Osteocyte (in vitro differentiated cells): ENCODE measurements at regions not wholly inside any gene's neighbourhood (a gene's known extent, or its start where the extent isn't known, plus 50 kb on each side); places are given as distances from the start of the nearest gene placed in this dataset.
"Not testable (repeated sequence)": the region's sequence is repeated elsewhere in the genome, so short reads cannot be mapped to it uniquely, and the experiment has no call there.

Experiments
- DNase-seq: peaks from one replicate; pipeline ENCODE4 v3.0.0; 2021; ENCODE audit warnings: mixed read lengths; ENCODE audit not compliant: unreplicated experiment; ENCODE audit errors: extremely low spot score
- H3K27ac Mint-ChIP-seq: one replicate; pipeline ENCODE4 v1.8.0; 2021; ENCODE audit warnings: mild to moderate bottlenecking, mixed read lengths; ENCODE audit not compliant: unreplicated experiment
- H3K27me3 Mint-ChIP-seq: one replicate; pipeline ENCODE4 v1.8.0; 2021; ENCODE audit warnings: mixed read lengths; ENCODE audit not compliant: unreplicated experiment
- H3K36me3 Mint-ChIP-seq: one replicate; pipeline ENCODE4 v1.8.0; 2021; ENCODE audit warnings: mixed read lengths; ENCODE audit not compliant: unreplicated experiment
- H3K4me1 Mint-ChIP-seq: one replicate; pipeline ENCODE4 v1.8.0; 2021; ENCODE audit warnings: mixed read lengths; ENCODE audit not compliant: unreplicated experiment
- H3K4me3 Mint-ChIP-seq: one replicate; pipeline ENCODE4 v1.8.0; 2021; ENCODE audit warnings: mild to moderate bottlenecking, moderate library complexity, mixed read lengths; ENCODE audit not compliant: unreplicated experiment
- H3K9me3 Mint-ChIP-seq: one replicate; pipeline ENCODE4 v1.8.0; 2021; ENCODE audit warnings: mixed read lengths; ENCODE audit not compliant: unreplicated experiment
- TF ChIP-seq, protein P1 (sequence below): fragments of 200-600 bp; sonication (generic); IDR thresholded peaks from 2 replicates; pipeline ENCODE4 v1.5.0; 2021; ENCODE audit warnings: antibody characterized with exemption, mild to moderate bottlenecking, moderate library complexity

GRCh38 chr16:65737831-65738230 is 616.0 kb upstream of the CDH11 start:
- no peak for DNase-seq
- no peak overlapping the region for H3K4me3 Mint-ChIP-seq
- H3K36me3 Mint-ChIP-seq = no peaks in the 10 kb centered on the region
- H3K27me3 Mint-ChIP-seq = peaks cover 4% of the 10 kb centered on the region
- H3K27ac Mint-ChIP-seq = no peak overlapping the region
- no peaks in the 10 kb centered on the region for H3K9me3 Mint-ChIP-seq
- no peaks in the 10 kb centered on the region for H3K4me1 Mint-ChIP-seq
- TF ChIP-seq, protein P1, sequence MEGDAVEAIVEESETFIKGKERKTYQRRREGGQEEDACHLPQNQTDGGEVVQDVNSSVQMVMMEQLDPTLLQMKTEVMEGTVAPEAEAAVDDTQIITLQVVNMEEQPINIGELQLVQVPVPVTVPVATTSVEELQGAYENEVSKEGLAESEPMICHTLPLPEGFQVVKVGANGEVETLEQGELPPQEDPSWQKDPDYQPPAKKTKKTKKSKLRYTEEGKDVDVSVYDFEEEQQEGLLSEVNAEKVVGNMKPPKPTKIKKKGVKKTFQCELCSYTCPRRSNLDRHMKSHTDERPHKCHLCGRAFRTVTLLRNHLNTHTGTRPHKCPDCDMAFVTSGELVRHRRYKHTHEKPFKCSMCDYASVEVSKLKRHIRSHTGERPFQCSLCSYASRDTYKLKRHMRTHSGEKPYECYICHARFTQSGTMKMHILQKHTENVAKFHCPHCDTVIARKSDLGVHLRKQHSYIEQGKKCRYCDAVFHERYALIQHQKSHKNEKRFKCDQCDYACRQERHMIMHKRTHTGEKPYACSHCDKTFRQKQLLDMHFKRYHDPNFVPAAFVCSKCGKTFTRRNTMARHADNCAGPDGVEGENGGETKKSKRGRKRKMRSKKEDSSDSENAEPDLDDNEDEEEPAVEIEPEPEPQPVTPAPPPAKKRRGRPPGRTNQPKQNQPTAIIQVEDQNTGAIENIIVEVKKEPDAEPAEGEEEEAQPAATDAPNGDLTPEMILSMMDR = no peak

DNA sequence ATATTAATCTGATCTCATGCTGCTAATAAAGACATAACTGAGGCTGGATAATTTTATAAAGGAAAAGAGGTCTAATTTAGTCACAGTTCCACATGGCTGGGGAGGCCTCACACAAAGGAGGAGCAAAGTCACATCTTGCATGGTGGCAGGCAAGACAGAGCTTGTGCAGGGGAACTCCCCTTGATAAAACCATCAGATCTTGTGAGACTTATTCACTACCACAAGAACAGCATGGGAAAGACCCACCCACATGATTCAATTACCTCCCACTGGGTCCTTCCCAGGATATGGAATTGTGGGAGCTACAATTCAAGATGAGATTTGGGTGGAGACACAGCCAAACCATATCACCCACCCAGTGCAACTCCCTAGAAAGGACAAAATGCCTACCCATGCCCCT is 613.8 kb upstream of the CDH11 start:
- not testable (repeated sequence) for DNase-seq, H3K27me3 Mint-ChIP-seq, H3K4me1 Mint-ChIP-seq, H3K9me3 Mint-ChIP-seq, H3K27ac Mint-ChIP-seq, H3K4me3 Mint-ChIP-seq, H3K36me3 Mint-ChIP-seq

GRCh38 chr16:65733721-65734120 is 611.9 kb upstream of the CDH11 start:
- no peaks in the 10 kb centered on the region for H3K4me1 Mint-ChIP-seq
- H3K4me3 Mint-ChIP-seq = no peak overlapping the region
- peaks cover 4% of the 10 kb centered on the region for H3K9me3 Mint-ChIP-seq
- no peaks in the 10 kb centered on the region for H3K27me3 Mint-ChIP-seq
- no peaks in the 10 kb centered on the region for H3K36me3 Mint-ChIP-seq
- TF ChIP-seq, protein P1 = no peak
- DNase-seq = no peak
- H3K27ac Mint-ChIP-seq = no peak overlapping the region

DNA sequence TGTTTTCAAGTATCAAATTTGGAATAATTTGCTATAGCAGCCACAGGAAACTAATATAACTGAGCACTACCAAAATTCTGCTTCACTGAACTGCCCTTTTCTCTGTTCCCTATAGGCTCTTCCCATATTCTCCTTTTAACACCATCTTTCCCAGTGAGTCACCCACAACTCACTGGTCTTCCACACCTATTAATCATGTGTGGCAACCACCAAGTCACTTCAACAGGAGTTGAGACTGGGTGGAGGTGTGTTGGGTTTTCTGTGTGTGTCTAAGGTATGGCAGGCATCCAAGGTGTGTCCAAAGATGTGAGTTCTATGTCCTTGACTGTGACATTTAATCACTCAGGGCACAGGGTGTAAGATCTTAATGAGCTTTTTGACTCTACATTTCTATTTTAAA is 610.0 kb upstream of the CDH11 start:
- H3K27me3 Mint-ChIP-seq = peaks cover 2% of the 10 kb centered on the region
- peaks cover 4% of the 10 kb centered on the region for H3K9me3 Mint-ChIP-seq
- TF ChIP-seq, protein P1 = no peak
- DNase-seq = no peak
- H3K4me3 Mint-ChIP-seq = no peak overlapping the region
- peaks cover 7% of the 10 kb centered on the region for H3K4me1 Mint-ChIP-seq
- no peak overlapping the region for H3K27ac Mint-ChIP-seq
- H3K36me3 Mint-ChIP-seq = no peaks in the 10 kb centered on the region

- Mint-ChIP-seq H3K27me3 (peaks cover 7% of the 10 kb centered on the region), H3K4me1 (peaks cover 7% of the 10 kb centered on the region), H3K27ac (no peak overlapping the region), H3K9me3 (peaks cover 4% of the 10 kb centered on the region), H3K36me3 (no peaks in the 10 kb centered on the region), H3K4me3 (no peak overlapping the region)
- no peak for DNase-seq
- TF ChIP-seq, protein P1 = no peak
Measured at GRCh38 chr16:65728652-65729051, 606.8 kb upstream of the CDH11 start.

GRCh38 chr16:65728167-65728566 is 606.3 kb upstream of the CDH11 start:
- Mint-ChIP-seq H3K9me3 (peaks cover 4% of the 10 kb centered on the region), H3K36me3 (no peaks in the 10 kb centered on the region), H3K27ac (no peak overlapping the region), H3K4me3 (no peak overlapping the region), H3K27me3 (peaks cover 7% of the 10 kb centered on the region), H3K4me1 (peaks cover 7% of the 10 kb centered on the region)
- TF ChIP-seq, protein P1 = no peak
- no peak for DNase-seq
